Thymus (tissue), 11 donors: ENCODE measurements at regions not wholly inside any gene's neighbourhood (a gene's known extent, or its start where the extent isn't known, plus 50 kb on each side); places are given as distances from the start of the nearest gene placed in this dataset.

Experiments
- DNase-seq, 9 donors: peaks; one replicate each; pipeline ENCODE4 v3.0.0-alpha.2; 2013; ENCODE audit warnings: low spot score in 9 of 9, low read depth in 6 of 9, missing footprints in 1 of 9
- H3K27ac ChIP-seq, 2 donors: one replicate each; pipeline ENCODE4 v1.5.1; 2013; ENCODE audit warnings: control low read depth in 1 of 2, low read depth in 1 of 2, low read length in 1 of 2, mild to moderate bottlenecking in 1 of 2, moderate library complexity in 1 of 2
- H3K27me3 ChIP-seq, 2 donors: one replicate each; pipeline ENCODE4 v1.5.1; 2013; ENCODE audit warnings: low read length in 1 of 2; ENCODE audit not compliant: control insufficient read depth in 2 of 2, insufficient read depth in 1 of 2
- H3K36me3 ChIP-seq, 2 donors: one replicate each; pipeline ENCODE4 v1.5.1; 2013; ENCODE audit warnings: low read length in 1 of 2, mild to moderate bottlenecking in 1 of 2, moderate library complexity in 1 of 2; ENCODE audit not compliant: control insufficient read depth in 2 of 2, insufficient read depth in 2 of 2
- H3K4me1 ChIP-seq, 2 donors: one replicate each; pipeline ENCODE4 v1.5.1; 2013; ENCODE audit warnings: low read length in 2 of 2; ENCODE audit not compliant: control insufficient read depth in 2 of 2, insufficient read depth in 2 of 2
- H3K4me3 ChIP-seq, 2 donors: one replicate each; pipeline ENCODE4 v1.5.1; 2013; ENCODE audit warnings: low read length in 2 of 2, control low read depth in 1 of 2, mild to moderate bottlenecking in 1 of 2
- H3K9me3 ChIP-seq, 2 donors: one replicate each; pipeline ENCODE4 v1.5.1; 2013; ENCODE audit warnings: low read length in 1 of 2, mild to moderate bottlenecking in 1 of 2; ENCODE audit not compliant: control insufficient read depth in 2 of 2, insufficient read depth in 1 of 2
- whole genome bisulfite sequencing: extraction: QIAGEN DNeasy Blood & Tissue Kit; methylation state at CpG from one replicate; pipeline ENCODE4 v1.1.7; 2013; 5-methylcytosine and 5-hydroxymethylcytosine counted together
- donor health status: healthy.

DNA sequence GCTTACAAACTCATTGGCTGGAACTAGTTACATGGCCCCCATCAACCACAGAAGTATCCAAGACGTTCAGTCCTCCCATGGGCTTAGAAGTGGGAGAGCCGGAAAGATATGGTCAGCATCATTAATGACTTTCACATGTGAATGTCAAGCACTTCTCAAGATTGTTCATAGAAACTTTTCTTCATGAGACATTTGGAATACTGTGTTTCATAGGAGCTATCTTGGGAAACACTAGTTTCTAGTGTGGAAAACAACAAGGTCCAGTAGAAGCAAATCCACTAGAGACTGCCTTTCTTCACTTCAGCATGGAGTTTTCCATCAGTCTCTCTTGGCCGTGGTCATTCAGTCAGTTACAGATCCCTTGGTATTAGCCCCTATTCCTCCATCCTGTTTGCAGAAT is 160.9 kb downstream of the C11orf91 start:
- no peak overlapping the region for H3K27ac ChIP-seq
- H3K4me3 ChIP-seq, result no peak overlapping the region
- DNase-seq, result no peak
- no peaks in the 10 kb centered on the region for H3K4me1 ChIP-seq
- 82% methylated on average over 3 of the region's 3 CpGs for WGBS
- H3K9me3 ChIP-seq, result no peaks in the 10 kb centered on the region
- no peaks in the 10 kb centered on the region for H3K36me3 ChIP-seq
- no peaks in the 10 kb centered on the region for H3K27me3 ChIP-seq

GRCh38 chr11:33538726-33539125 is 161.9 kb downstream of the C11orf91 start:
- no peak for DNase-seq
- 75% methylated on average over 2 of the region's 2 CpGs for WGBS

DNA sequence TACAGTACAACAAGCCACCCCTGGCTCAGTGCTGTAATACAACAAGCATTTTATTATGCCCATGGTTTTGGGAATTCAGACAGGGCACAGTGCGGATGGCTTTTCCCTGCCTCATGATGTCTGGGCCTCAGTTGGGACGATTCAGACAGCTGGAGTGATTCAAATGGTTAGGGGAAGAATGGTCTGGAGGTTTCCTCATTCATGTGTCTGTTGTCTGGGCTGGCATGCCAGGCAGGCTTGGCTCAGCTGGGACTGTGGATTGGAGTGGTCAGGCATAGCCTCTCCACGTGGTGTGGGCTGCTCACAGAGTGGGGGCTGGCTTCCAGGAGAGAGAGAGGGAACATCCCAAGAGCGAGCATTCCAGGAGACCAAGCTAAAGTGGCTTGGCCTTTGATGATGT is 164.4 kb downstream of the C11orf91 start:
- no peak overlapping the region for H3K27ac ChIP-seq
- H3K4me3 ChIP-seq, result no peak overlapping the region
- H3K27me3 ChIP-seq, result no peaks in the 10 kb centered on the region
- no peak for DNase-seq
- WGBS, result 75% methylated on average over 4 of the region's 4 CpGs
- H3K36me3 ChIP-seq, result no peaks in the 10 kb centered on the region
- H3K4me1 ChIP-seq, result no peaks in the 10 kb centered on the region
- no peaks in the 10 kb centered on the region for H3K9me3 ChIP-seq

More at GRCh38 chr11:33538726-33539125, 161.9 kb downstream of the C11orf91 start:
- no peaks in the 10 kb centered on the region for H3K9me3 ChIP-seq
- H3K4me3 ChIP-seq, result no peak overlapping the region
- H3K36me3 ChIP-seq, result no peaks in the 10 kb centered on the region
- no peaks in the 10 kb centered on the region for H3K4me1 ChIP-seq
- no peak overlapping the region for H3K27ac ChIP-seq
- H3K27me3 ChIP-seq, result no peaks in the 10 kb centered on the region

GRCh38 chr11:33534575-33534974 is 166.1 kb downstream of the C11orf91 start:
- H3K36me3 ChIP-seq, result no peaks in the 10 kb centered on the region
- H3K9me3 ChIP-seq, result no peaks in the 10 kb centered on the region
- no peak for DNase-seq
- H3K27me3 ChIP-seq, result no peaks in the 10 kb centered on the region
- H3K4me1 ChIP-seq, result no peaks in the 10 kb centered on the region
- H3K4me3 ChIP-seq, result no peak overlapping the region
- no peak overlapping the region for H3K27ac ChIP-seq
- 85% methylated on average over 1 of the region's 1 CpG for WGBS

DNA sequence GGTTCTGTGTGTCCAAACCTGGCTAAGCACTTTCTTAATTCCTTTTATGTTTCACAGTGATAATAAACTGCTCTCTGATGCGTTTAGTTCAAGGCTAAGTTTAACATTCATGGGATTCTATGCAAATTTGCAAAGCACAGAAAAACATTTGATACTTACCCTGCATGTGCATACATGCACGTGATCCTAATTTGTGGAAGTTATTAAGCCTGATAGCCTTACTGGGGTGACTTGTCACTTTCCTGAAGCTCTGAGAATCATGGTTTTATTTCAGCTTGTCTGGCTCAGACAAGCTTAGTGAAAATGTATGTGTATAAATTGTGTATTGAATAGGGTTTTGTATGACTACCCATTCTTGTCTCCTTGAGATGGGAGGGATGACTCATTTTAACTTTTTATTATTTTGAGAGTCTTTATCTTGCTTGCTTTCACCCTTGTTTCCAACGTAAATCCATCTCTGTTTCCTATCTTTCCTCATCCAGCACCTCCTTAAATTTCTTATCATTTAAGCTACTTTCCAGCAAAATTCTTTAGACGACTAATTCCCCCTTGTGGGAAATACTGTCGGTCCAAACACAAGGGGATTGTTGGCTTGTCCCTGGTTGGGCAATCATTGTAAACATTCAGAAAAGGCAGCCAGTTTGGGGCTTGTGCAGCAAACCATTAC is 167.1 kb downstream of the C11orf91 start:
- Histone ChIP-seq H3K9me3 (no peaks in the 10 kb centered on the region), H3K27ac (no peak overlapping the region), H3K4me3 (no peak overlapping the region), H3K36me3 (no peaks in the 10 kb centered on the region), H3K27me3 (no peaks in the 10 kb centered on the region), H3K4me1 (no peaks in the 10 kb centered on the region)
- no peak for DNase-seq
- 84% methylated on average over 5 of the region's 5 CpGs for WGBS

DNA sequence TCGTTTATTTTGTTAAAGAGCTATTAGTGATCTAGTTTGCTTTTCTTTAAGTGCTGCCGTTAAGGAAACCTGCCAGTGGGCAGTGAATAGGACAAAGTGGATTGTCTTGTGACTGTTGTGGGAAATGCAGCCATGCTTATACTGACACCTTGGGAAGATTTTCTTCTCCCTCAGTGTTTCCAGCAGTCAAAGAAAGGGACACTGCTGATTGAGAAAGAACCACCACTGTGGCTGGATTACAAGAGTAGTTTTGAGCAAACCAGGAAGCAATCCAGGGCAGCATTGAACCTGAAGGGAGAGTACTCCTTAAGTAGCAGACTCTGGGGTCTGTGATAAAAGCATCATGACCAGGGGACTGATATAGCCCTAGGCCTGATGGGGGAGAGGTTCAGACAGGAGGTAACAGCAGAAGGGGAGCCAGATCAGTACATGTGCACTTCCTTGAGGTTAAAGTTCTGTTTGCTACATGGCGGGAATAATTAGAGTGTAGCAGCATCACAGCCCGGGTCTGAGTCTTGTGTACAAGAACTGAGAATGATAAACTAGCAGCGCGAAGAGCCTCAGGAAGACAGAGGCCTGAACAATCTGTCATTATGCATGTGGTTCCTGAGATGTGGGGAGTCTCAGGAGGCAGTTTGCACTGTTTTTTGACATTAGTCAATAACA is 167.8 kb downstream of the C11orf91 start:
- Histone ChIP-seq H3K27ac (no peak overlapping the region), H3K4me1 (no peaks in the 10 kb centered on the region), H3K27me3 (no peaks in the 10 kb centered on the region), H3K9me3 (no peaks in the 10 kb centered on the region), H3K4me3 (no peak overlapping the region), H3K36me3 (no peaks in the 10 kb centered on the region)
- 86% methylated on average over 6 of the region's 6 CpGs for WGBS
- no peak for DNase-seq

DNA sequence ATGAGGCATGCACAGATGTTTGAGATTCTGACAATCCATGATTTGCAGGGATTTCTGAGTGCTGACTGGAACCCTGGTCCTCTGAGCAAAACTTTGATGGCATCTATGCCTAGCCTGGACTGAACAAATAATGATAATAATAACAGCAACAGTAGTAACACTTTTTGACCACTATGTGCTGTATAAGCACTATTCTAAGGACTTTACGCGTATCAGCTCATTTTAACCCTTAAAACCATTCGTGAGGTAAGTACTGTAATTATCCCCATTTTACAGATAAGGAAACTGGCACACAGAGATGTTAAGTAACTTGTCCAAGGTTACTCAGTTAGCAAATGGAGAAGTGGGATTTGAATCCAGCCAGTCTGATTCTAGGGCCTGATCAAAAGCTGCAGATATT is 168.4 kb downstream of the C11orf91 start:
- Histone ChIP-seq H3K4me3 (no peak overlapping the region), H3K9me3 (no peaks in the 10 kb centered on the region), H3K36me3 (no peaks in the 10 kb centered on the region), H3K27ac (no peak overlapping the region), H3K4me1 (no peaks in the 10 kb centered on the region), H3K27me3 (no peaks in the 10 kb centered on the region)
- WGBS, result 97% methylated on average over 3 of the region's 3 CpGs
- DNase-seq, result no peak

GRCh38 chr11:33531743-33532181 is 168.9 kb downstream of the C11orf91 start:
- 89% methylated on average over 8 of the region's 8 CpGs for WGBS
- DNase-seq, result no peak

DNA sequence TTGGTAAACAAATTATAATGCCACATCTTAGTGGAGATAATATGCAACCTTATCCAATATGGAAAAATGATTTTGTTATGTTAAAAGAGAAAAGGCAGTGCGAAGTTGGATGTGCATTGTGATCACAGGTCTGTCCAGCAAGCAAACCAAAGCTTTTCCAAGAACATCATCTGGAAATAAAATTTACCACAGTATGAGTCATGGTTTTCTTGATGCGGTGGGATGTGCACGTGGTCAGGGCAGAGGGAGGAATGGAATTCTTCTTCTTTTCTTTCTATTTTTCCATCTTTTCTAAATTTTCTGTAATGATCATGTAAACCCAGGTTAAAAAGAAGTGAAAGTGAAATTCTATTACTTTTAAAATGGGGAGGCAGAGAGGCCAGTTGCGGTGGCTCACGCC is 169.8 kb downstream of the C11orf91 start:
- Histone ChIP-seq H3K27me3 (no peaks in the 10 kb centered on the region), H3K36me3 (no peaks in the 10 kb centered on the region), H3K4me1 (no peaks in the 10 kb centered on the region), H3K4me3 (no peak overlapping the region), H3K27ac (no peak overlapping the region), H3K9me3 (no peaks in the 10 kb centered on the region)
- DNase-seq, result no peak
- 95% methylated on average over 5 of the region's 5 CpGs for WGBS

More at GRCh38 chr11:33531743-33532181, 168.9 kb downstream of the C11orf91 start:
- H3K4me3 ChIP-seq, result no peak overlapping the region
- H3K36me3 ChIP-seq, result no peaks in the 10 kb centered on the region
- H3K9me3 ChIP-seq, result no peaks in the 10 kb centered on the region
- no peak overlapping the region for H3K27ac ChIP-seq
- H3K27me3 ChIP-seq, result no peaks in the 10 kb centered on the region
- H3K4me1 ChIP-seq, result no peaks in the 10 kb centered on the region
